ENCODE measurements at regions not wholly inside any gene's neighbourhood (a gene's known extent, or its start where the extent isn't known, plus 50 kb on each side); places are given as distances from the start of the nearest gene placed in this dataset.
A peak's percentile ranks its signal among the peaks of the same experiment; 100 is the strongest.

GRCh38 chr1:34415140-34415539 is 238.4 kb downstream of the C1orf94 start:
- DNase-seq = no peak

- no peak for DNase-seq
These were observed 241.5 kb downstream of the C1orf94 start for GRCh38 chr1:34418166-34418565.

GRCh38 chr1:34419663-34420136 is 243.0 kb downstream of the C1orf94 start:
- DNase-seq = no peak

- DNase-seq = no peak
These were observed 248.3 kb downstream of the C1orf94 start for GRCh38 chr1:34425046-34425445.

- DNase-seq = no peak
These were observed 249.1 kb downstream of the C1orf94 start for GRCh38 chr1:34425785-34426184.

GRCh38 chr1:34426325-34426896 is 249.7 kb downstream of the C1orf94 start:
- DNase-seq = no peak

GRCh38 chr1:34427170-34427569 is 250.5 kb downstream of the C1orf94 start:
- DNase-seq = no peak

- no peak for DNase-seq
These were observed 256.4 kb downstream of the C1orf94 start for GRCh38 chr1:34433099-34433498.

GRCh38 chr1:34436836-34437235 is 260.1 kb downstream of the C1orf94 start:
- DNase-seq = no peak

- DNase-seq = no peak
These were observed 264.8 kb downstream of the C1orf94 start for GRCh38 chr1:34441259-34442069.

- no peak for DNase-seq
These were observed 267.8 kb downstream of the C1orf94 start for GRCh38 chr1:34444516-34444915.

- DNase-seq = no peak
These were observed 273.6 kb downstream of the C1orf94 start for GRCh38 chr1:34450325-34450724.

- no peak for DNase-seq
These were observed 275.7 kb downstream of the C1orf94 start for GRCh38 chr1:34452451-34452850.

- DNase-seq = no peak
These were observed 278.4 kb downstream of the C1orf94 start for GRCh38 chr1:34455121-34455520.

GRCh38 chr1:34460193-34460592 is 283.5 kb downstream of the C1orf94 start:
- peak; percentile 0 to 34 for DNase-seq

GRCh38 chr1:34470401-34470800 is 284.4 kb upstream of the GJB5 start:
- DNase-seq = no peak

- DNase-seq = no peak
These were observed 280.3 kb upstream of the GJB5 start for GRCh38 chr1:34474566-34474965.

GRCh38 chr1:34476371-34476770 is 278.5 kb upstream of the GJB5 start:
- DNase-seq = no peak

- DNase-seq = no peak
These were observed 277.2 kb upstream of the GJB5 start for GRCh38 chr1:34477632-34478141.

- DNase-seq = no peak
These were observed 276.3 kb upstream of the GJB5 start for GRCh38 chr1:34478515-34479076.

GRCh38 chr1:34479731-34480130 is 275.1 kb upstream of the GJB5 start:
- no peak for DNase-seq

- DNase-seq = no peak
These were observed 266.7 kb upstream of the GJB5 start for GRCh38 chr1:34488080-34488708.

GRCh38 chr1:34500451-34500850 is 254.4 kb upstream of the GJB5 start:
- no peak for DNase-seq

- no peak for DNase-seq
These were observed 243.0 kb upstream of the GJB5 start for GRCh38 chr1:34511802-34512201.
